K562 (cell line): ENCODE measurements at regions not wholly inside any gene's neighbourhood (a gene's known extent, or its start where the extent isn't known, plus 50 kb on each side); places are given as distances from the start of the nearest gene placed in this dataset.

Experiments used
- ATAC-seq: fragments of 200-7000 bp; cut with Tn5 transposase; 3 replicates; pipeline ENCODE4 v1.9.1; 2020; ENCODE audit warnings: moderate library complexity
- BruUV-seq: library from RNA; stranded (reverse); fragments of 400-500 nt; replicated peaks from 2 replicates; lab custom pipeline; 2021; lab: Mats Ljungman, UMichigan
- CTCF ChIA-PET: fragments of 300-600 bp; formaldehyde crosslinking; extraction: SDS; loops from one replicate; lab custom pipeline; 2021; ENCODE audit warnings: low intra/inter-chr PET ratio; lab: Yijun Ruan, JAX
- POLR2A ChIA-PET: fragments of 300-600, 350-650 bp; sonication (Branson Sonifier 250); formaldehyde crosslinking; extraction: SDS; loops from one replicate; lab custom pipeline; 2021; ENCODE audit warnings: antibody characterized with exemption, inconsistent platforms; lab: Yijun Ruan, JAX
- DNase-seq, 4 experiments: peaks; one replicate each; pipeline versions ENCODE4 v3.0.0 to v3.0.0-alpha.2; 2011 to 2018; ENCODE audit warnings: low spot score in 3 of 4, mixed read lengths in 3 of 4; ENCODE audit errors: extremely low read depth in 1 of 4
- FAIRE-seq: peaks from 2 replicates; lab custom pipeline; 2011; peaks lifted over from hg19 to GRCh38; lab: Jason Lieb, UNC
- H2AFZ ChIP-seq: 2 replicates; pipeline ENCODE4 v1.6.0; 2011; ENCODE audit warnings: low read depth, low read length, control low read depth, inconsistent platforms
- H3K27ac ChIP-seq: fragments of 200-600 bp; 3 replicates; pipeline ENCODE4 v1.8.0; 2011; ENCODE audit warnings: low read depth, mild to moderate bottlenecking, control low read depth, inconsistent platforms, low read length, moderate library complexity, mixed read lengths; ENCODE audit errors: extremely low read depth
- H3K27me3 ChIP-seq, 2 experiments: fragments of 300-600 bp in 1 of 2; 2 replicates in 1 of 2; 3 replicates in 1 of 2; pipeline versions ENCODE4 v1.6.0 to v1.8.0; 2011; ENCODE audit warnings: inconsistent platforms in 2 of 2, low read length in 2 of 2, mild to moderate bottlenecking in 1 of 2, mixed read lengths in 1 of 2, moderate library complexity in 1 of 2; ENCODE audit not compliant: control insufficient read depth in 2 of 2, insufficient read depth in 2 of 2
- H3K36me3 ChIP-seq: fragments of 300-600 bp; 3 replicates; pipeline ENCODE4 v1.8.0; 2011; ENCODE audit warnings: mild to moderate bottlenecking, low read length, inconsistent platforms; ENCODE audit not compliant: control insufficient read depth, insufficient read depth
- H3K4me1 ChIP-seq, 2 experiments: fragments of 200-600 bp in 1 of 2; replicated peaks in 1 of 2; 2 replicates in 1 of 2; 3 replicates in 1 of 2; pipeline versions ENCODE4 v1.5.1 to v1.8.0; 2011; ENCODE audit warnings: inconsistent platforms in 2 of 2, low read length in 2 of 2, mild to moderate bottlenecking in 1 of 2, mixed read lengths in 1 of 2, moderate library complexity in 1 of 2; ENCODE audit not compliant: control insufficient read depth in 2 of 2, insufficient read depth in 2 of 2
- H3K4me2 ChIP-seq: 2 replicates; pipeline ENCODE4 v1.6.1; 2011; ENCODE audit warnings: low read length, control low read depth, inconsistent platforms, mixed read lengths; ENCODE audit not compliant: insufficient read depth
- H3K4me3 ChIP-seq: fragments of 200-600 bp; sonication (generic), shearing (Covaris generic); 2 replicates; pipeline ENCODE4 v1.5.1; 2016; ENCODE audit warnings: control low read depth, inconsistent platforms
- H3K79me2 ChIP-seq: fragments of 200-600 bp; 3 replicates; pipeline ENCODE4 v1.8.0; 2011; ENCODE audit warnings: low read length, inconsistent platforms; ENCODE audit not compliant: control insufficient read depth, insufficient read depth
- H3K9ac ChIP-seq, 2 experiments: 2 replicates each; pipeline versions ENCODE4 v1.6.0 to v1.6.1; 2011; ENCODE audit warnings: low read depth in 2 of 2, low read length in 2 of 2, control low read depth in 1 of 2, inconsistent platforms in 1 of 2, mild to moderate bottlenecking in 1 of 2, mixed read lengths in 1 of 2; ENCODE audit not compliant: insufficient read depth in 1 of 2
- H3K9me1 ChIP-seq: one replicate; pipeline ENCODE4 v1.6.0; 2011; ENCODE audit warnings: inconsistent platforms, mild to moderate bottlenecking, low read length, moderate library complexity; ENCODE audit not compliant: control insufficient read depth, insufficient read depth
- H3K9me3 ChIP-seq: replicated peaks from 2 replicates; pipeline ENCODE4 v1.5.1; 2011; ENCODE audit warnings: low read depth, low read length, inconsistent platforms; ENCODE audit not compliant: control insufficient read depth, insufficient read depth
- H4K20me1 ChIP-seq: replicated peaks from 2 replicates; pipeline ENCODE4 v1.6.1; 2011; ENCODE audit warnings: low read length, inconsistent platforms, mixed read lengths; ENCODE audit not compliant: control insufficient read depth, insufficient read depth
- BHLHE40 ChIP-seq: IDR thresholded peaks from 2 replicates; pipeline ENCODE4 v1.6.1; 2011; ENCODE audit warnings: low read length, improper control_type of control experiment
- ELF1 ChIP-seq: fragments of 200-800 bp; sonication (Bioruptor generic); IDR thresholded peaks from 2 replicates; pipeline ENCODE4 v1.6.1; 2016; ENCODE audit warnings: missing genetic modification characterization, missing compliant biosample characterization
- ELF4 ChIP-seq: fragments of 450-650 bp; formaldehyde crosslinking; IDR thresholded peaks from 2 replicates; pipeline ENCODE4 v1.4.0; 2022; ENCODE audit warnings: missing genetic modification characterization
- KAT7 ChIP-seq: sonication (generic); formaldehyde crosslinking; IDR thresholded peaks from 2 replicates; pipeline ENCODE4 v1.8.0; 2022; ENCODE audit warnings: missing genetic modification reagents, mild to moderate bottlenecking, borderline replicate concordance
- MBD2 ChIP-seq: sonication (generic); IDR thresholded peaks from 2 replicates; pipeline ENCODE4 v1.6.1; 2016; ENCODE audit warnings: low read depth, borderline replicate concordance
- MCM5 ChIP-seq: fragments of 450-650 bp; IDR thresholded peaks from 2 replicates; pipeline ENCODE4 v1.6.1; 2016; ENCODE audit warnings: low read depth
- RUNX1 ChIP-seq: sonication (generic); IDR thresholded peaks from 2 replicates; pipeline ENCODE4 v1.6.1; 2016; ENCODE audit warnings: antibody characterized with exemption, low read depth
- SMAD2 ChIP-seq: fragments of 150-350 bp; IDR thresholded peaks from 2 replicates; pipeline ENCODE4 v1.6.1; 2014; ENCODE audit warnings: low read depth, mild to moderate bottlenecking, low read length
- SMAD3 ChIP-seq: fragments of 450-650 bp; formaldehyde crosslinking; conservative IDR thresholded peaks from 2 replicates; pipeline ENCODE4 v1.4.0; 2020; ENCODE audit warnings: mild to moderate bottlenecking
- TCF7 ChIP-seq: sonication (generic); IDR thresholded peaks from 2 replicates; pipeline ENCODE4 v1.6.1; 2016; ENCODE audit warnings: antibody characterized with exemption, borderline replicate concordance
- ZBTB17 ChIP-seq: fragments of 450-650 bp; formaldehyde crosslinking; IDR thresholded peaks from 2 replicates; pipeline ENCODE4 v1.4.0; 2020; ENCODE audit warnings: mild to moderate bottlenecking
- ZNF717 ChIP-seq: fragments of 250-450 bp; sonication (Bioruptor Pico); IDR thresholded peaks from 2 replicates; pipeline ENCODE4 v1.5.0; 2021
- ZNF830 ChIP-seq: fragments of 250-450 bp; sonication (Bioruptor Pico); IDR thresholded peaks from 2 replicates; pipeline ENCODE4 v1.5.0; 2021; ENCODE audit warnings: mild to moderate bottlenecking
- WGBS: fragments of 100-300 bp; shearing (Covaris generic); methylation state at CpG from one replicate; pipeline ENCODE4 v1.1.6; 2016; ENCODE audit warnings: low coverage, mixed read lengths; ENCODE audit not compliant: insufficient coverage; ENCODE audit errors: missing lambda C conversion rate; 5-methylcytosine and 5-hydroxymethylcytosine counted together
- in situ Hi-C: fragments of 300-500 bp; cut with MboI; formaldehyde crosslinking; loops from 4 replicates; pipeline ENCODE4 v1.15.0; 2018; ENCODE audit warnings: inconsistent platforms, mixed read lengths
- intact Hi-C: fragments of 100-400 bp; cut with micrococcal nuclease; formaldehyde crosslinking; loops from 2 replicates; pipeline ENCODE4 v1.14.2; 2022
- TF ChIP-seq, protein P1 (sequence below): fragments of 250-450 bp; sonication (Bioruptor Pico); IDR thresholded peaks from 2 replicates; pipeline ENCODE4 v1.4.0; 2020; ENCODE audit warnings: mild to moderate bottlenecking
- TF ChIP-seq, protein P2 (sequence below): fragments of 250-450 bp; sonication (Bioruptor Pico); IDR thresholded peaks from 2 replicates; pipeline ENCODE4 v1.4.0; 2020; ENCODE audit warnings: borderline replicate concordance
- TF ChIP-seq, protein P3 (sequence below): fragments of 200-800 bp; sonication (Bioruptor generic); IDR thresholded peaks from 2 replicates; pipeline ENCODE4 v1.6.1; 2017; ENCODE audit warnings: missing genetic modification characterization, missing compliant biosample characterization

DNA sequence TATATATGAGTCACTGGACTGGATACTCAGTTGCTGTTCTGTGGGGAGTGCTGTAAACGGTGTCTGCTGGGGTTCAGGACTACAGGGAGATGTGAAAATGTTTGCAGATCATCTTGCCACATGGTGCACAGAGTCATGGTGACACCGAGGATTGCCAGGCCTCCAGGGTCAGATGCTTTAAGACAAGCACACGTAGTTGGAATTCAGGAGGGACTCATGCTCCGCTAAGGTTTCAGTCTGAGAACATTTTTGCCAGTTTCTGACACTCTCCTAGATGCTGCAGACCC, 211.3 kb downstream of the CXCL12 start:
- ChIA-PET POLR2A (interaction anchor here (0.6 kb wide), 1 partner anchor 252 kb away, joined by 3 read pairs; no protein-coding TSS in a partner anchor), CTCF (no interaction called here)
- DNase-seq (no peak), ATAC-seq (no peak), FAIRE-seq (no peak)
- Histone ChIP-seq H3K9me1 (no peaks in the 10 kb centered on the region), H2AFZ (no peak overlapping the region), H3K9me3 (no peaks in the 10 kb centered on the region), H3K4me2 (no peak overlapping the region), H3K4me1 (no peaks in the 10 kb centered on the region), H4K20me1 (no peaks in the 10 kb centered on the region), H3K4me3 (no peak overlapping the region), H3K27ac (no peak overlapping the region), H3K36me3 (no peaks in the 10 kb centered on the region), H3K79me2 (no peaks in the 10 kb centered on the region), H3K9ac (no peak overlapping the region), H3K27me3 (peaks cover 6 to 38% of the 10 kb centered on the region in 2 experiments; a peak in 4 of 5 replicates)
- intact Hi-C loops: no loop called here
- 0% methylated on average over 4 of the region's 4 CpGs for WGBS
- TF ChIP-seq, protein P1, sequence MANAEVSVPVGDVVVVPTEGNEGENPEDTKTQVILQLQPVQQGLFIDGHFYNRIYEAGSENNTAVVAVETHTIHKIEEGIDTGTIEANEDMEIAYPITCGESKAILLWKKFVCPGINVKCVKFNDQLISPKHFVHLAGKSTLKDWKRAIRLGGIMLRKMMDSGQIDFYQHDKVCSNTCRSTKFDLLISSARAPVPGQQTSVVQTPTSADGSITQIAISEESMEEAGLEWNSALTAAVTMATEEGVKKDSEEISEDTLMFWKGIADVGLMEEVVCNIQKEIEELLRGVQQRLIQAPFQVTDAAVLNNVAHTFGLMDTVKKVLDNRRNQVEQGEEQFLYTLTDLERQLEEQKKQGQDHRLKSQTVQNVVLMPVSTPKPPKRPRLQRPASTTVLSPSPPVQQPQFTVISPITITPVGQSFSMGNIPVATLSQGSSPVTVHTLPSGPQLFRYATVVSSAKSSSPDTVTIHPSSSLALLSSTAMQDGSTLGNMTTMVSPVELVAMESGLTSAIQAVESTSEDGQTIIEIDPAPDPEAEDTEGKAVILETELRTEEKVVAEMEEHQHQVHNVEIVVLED (CRISPR knock-in tag): no peak
- no peak for TF ChIP-seq ZNF830 (CRISPR knock-in tag)
- no peak for TF ChIP-seq MCM5
- no peak for TF ChIP-seq BHLHE40
- TF ChIP-seq, protein P2, sequence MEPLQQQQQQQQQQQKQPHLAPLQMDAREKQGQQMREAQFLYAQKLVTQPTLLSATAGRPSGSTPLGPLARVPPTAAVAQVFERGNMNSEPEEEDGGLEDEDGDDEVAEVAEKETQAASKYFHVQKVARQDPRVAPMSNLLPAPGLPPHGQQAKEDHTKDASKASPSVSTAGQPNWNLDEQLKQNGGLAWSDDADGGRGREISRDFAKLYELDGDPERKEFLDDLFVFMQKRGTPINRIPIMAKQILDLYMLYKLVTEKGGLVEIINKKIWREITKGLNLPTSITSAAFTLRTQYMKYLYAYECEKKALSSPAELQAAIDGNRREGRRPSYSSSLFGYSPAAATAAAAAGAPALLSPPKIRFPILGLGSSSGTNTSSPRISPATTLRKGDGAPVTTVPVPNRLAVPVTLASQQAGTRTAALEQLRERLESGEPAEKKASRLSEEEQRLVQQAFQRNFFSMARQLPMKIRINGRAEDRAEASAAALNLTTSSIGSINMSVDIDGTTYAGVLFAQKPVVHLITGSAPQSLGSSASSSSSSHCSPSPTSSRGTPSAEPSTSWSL: no peak
- no peak for TF ChIP-seq ELF1 (tag)
- TF ChIP-seq KAT7: no peak
- no peak for TF ChIP-seq SMAD3 (CRISPR knock-in tag)
- TF ChIP-seq ELF4 (CRISPR knock-in tag): no peak
- no peak for TF ChIP-seq SMAD2
- TF ChIP-seq ZNF717 (CRISPR knock-in tag): no peak
- no peak for TF ChIP-seq RUNX1
- TF ChIP-seq MBD2: no peak
- TF ChIP-seq, protein P3, sequence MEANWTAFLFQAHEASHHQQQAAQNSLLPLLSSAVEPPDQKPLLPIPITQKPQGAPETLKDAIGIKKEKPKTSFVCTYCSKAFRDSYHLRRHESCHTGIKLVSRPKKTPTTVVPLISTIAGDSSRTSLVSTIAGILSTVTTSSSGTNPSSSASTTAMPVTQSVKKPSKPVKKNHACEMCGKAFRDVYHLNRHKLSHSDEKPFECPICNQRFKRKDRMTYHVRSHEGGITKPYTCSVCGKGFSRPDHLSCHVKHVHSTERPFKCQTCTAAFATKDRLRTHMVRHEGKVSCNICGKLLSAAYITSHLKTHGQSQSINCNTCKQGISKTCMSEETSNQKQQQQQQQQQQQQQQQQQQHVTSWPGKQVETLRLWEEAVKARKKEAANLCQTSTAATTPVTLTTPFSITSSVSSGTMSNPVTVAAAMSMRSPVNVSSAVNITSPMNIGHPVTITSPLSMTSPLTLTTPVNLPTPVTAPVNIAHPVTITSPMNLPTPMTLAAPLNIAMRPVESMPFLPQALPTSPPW (CRISPR knock-in tag): no peak
- no peak for TF ChIP-seq ZBTB17
- no peak for TF ChIP-seq TCF7
- no TSS peak for BruUV-seq
- in situ Hi-C loops: no loop called here
